ENCODE measurements at regions not wholly inside any gene's neighbourhood (a gene's known extent, or its start where the extent isn't known, plus 50 kb on each side); places are given as distances from the start of the nearest gene placed in this dataset.

- TF ChIP-seq EZH2phosphoT487 (IDR thresholded peaks at IDR 0.05; ENCODE audit: borderline replicate concordance) = 0 out of 2 replicates have a peak, but pooled peaks have one; percentile 7
- TF ChIP-seq, protein P1, sequence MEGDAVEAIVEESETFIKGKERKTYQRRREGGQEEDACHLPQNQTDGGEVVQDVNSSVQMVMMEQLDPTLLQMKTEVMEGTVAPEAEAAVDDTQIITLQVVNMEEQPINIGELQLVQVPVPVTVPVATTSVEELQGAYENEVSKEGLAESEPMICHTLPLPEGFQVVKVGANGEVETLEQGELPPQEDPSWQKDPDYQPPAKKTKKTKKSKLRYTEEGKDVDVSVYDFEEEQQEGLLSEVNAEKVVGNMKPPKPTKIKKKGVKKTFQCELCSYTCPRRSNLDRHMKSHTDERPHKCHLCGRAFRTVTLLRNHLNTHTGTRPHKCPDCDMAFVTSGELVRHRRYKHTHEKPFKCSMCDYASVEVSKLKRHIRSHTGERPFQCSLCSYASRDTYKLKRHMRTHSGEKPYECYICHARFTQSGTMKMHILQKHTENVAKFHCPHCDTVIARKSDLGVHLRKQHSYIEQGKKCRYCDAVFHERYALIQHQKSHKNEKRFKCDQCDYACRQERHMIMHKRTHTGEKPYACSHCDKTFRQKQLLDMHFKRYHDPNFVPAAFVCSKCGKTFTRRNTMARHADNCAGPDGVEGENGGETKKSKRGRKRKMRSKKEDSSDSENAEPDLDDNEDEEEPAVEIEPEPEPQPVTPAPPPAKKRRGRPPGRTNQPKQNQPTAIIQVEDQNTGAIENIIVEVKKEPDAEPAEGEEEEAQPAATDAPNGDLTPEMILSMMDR (conservative IDR thresholded peaks at IDR 0.05; ENCODE audit: low read length) = no peak
These were observed 159.3 kb downstream of the PTCHD1 start for GRCh38 chrX:23493941-23494374.

DNA sequence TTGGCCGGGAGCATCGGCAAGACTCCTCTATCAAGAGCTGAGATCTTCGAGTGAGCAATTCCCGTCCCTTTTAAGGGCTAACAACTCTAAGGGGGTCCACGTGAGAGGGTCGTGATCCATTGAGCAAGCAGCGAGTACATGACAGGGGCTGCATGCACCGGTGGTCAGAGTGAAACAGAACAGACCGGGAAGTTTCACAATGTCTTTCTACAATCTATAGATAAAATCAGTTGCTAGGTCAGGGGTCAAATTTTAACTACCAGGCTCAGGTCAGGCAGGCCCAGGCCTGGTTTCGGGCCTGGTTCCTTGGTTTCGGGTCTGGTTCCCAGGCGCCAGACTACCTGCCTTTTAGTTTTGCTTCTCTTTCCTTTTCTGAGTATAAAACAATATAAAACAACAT is 160.1 kb downstream of the PTCHD1 start:
- TF ChIP-seq, protein P1 (conservative IDR thresholded peaks at IDR 0.05; ENCODE audit: low read length) = no peak
- TF ChIP-seq EZH2phosphoT487 (IDR thresholded peaks at IDR 0.05; ENCODE audit: borderline replicate concordance) = no peak
- H3K27me3 ChIP-seq (ENCODE audit: insufficient read depth, low read length, poor library complexity, severe bottlenecking) = no peaks in the 10 kb centered on the region

More at GRCh38 chrX:23493941-23494374, 159.3 kb downstream of the PTCHD1 start:
- Histone ChIP-seq H2AFZ (ENCODE audit: low read length) (no peak overlapping the region), H3K9me2 (replicated peaks; ENCODE audit: low read depth, low read length) (no peaks in the 10 kb centered on the region), H3K36me3 (ENCODE audit: insufficient read depth, low read length) (no peaks in the 10 kb centered on the region), H3K9me3 (ENCODE audit: insufficient read depth, low read depth, low read length) (no peaks in the 10 kb centered on the region), H3K9ac (ENCODE audit: low read depth, low read length, poor library complexity, severe bottlenecking) (no peak overlapping the region), H3K4me3 (ENCODE audit: low read length, poor library complexity, severe bottlenecking) (no peak overlapping the region), H3K79me2 (ENCODE audit: insufficient read depth, low read length) (no peaks in the 10 kb centered on the region), H3F3A (ENCODE audit: low read depth) (no peaks in the 10 kb centered on the region), H3K4me2 (ENCODE audit: low read depth, low read length, poor library complexity, severe bottlenecking) (no peak overlapping the region), H3K4me1 (ENCODE audit: insufficient read depth, low read length, poor library complexity, severe bottlenecking) (no peaks in the 10 kb centered on the region), H3K27me3 (ENCODE audit: insufficient read depth, low read length, poor library complexity, severe bottlenecking) (no peaks in the 10 kb centered on the region), H4K20me1 (ENCODE audit: insufficient read depth, low read length, poor library complexity, severe bottlenecking) (no peaks in the 10 kb centered on the region)

DNA sequence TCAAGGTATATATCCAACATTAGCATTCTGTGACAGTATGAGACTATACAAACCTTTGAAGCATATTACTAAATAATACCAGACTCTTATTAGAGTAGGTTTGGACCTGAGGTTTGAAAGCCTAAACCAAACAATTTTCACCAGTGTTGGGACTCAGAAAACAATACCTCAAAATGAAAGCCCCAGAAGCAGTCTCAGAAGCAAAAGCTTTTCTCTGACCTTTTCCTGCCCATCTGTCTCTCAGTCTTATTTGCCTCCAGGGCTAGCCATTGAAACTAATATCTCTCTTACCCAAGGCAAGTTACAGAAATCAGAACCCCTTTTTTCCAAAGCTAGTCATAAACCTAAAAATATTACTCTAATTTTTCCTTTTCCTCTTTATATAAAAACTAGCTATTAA is 163.3 kb downstream of the PTCHD1 start:
- H3K4me3 ChIP-seq (ENCODE audit: low read length, poor library complexity, severe bottlenecking) = no peak overlapping the region
- TF ChIP-seq, protein P1 (conservative IDR thresholded peaks at IDR 0.05; ENCODE audit: low read length) = no peak
- no peak for TF ChIP-seq EZH2phosphoT487 (IDR thresholded peaks at IDR 0.05; ENCODE audit: borderline replicate concordance)
- H3F3A ChIP-seq (ENCODE audit: low read depth) = no peaks in the 10 kb centered on the region
- H4K20me1 ChIP-seq (ENCODE audit: insufficient read depth, low read length, poor library complexity, severe bottlenecking) = no peaks in the 10 kb centered on the region
- no peaks in the 10 kb centered on the region for H3K9me2 ChIP-seq (replicated peaks; ENCODE audit: low read depth, low read length)
- no peaks in the 10 kb centered on the region for H3K79me2 ChIP-seq (ENCODE audit: insufficient read depth, low read length)
- H3K27me3 ChIP-seq (ENCODE audit: insufficient read depth, low read length, poor library complexity, severe bottlenecking) = no peaks in the 10 kb centered on the region
- H3K9me3 ChIP-seq (ENCODE audit: insufficient read depth, low read depth, low read length) = no peaks in the 10 kb centered on the region
- no peaks in the 10 kb centered on the region for H3K36me3 ChIP-seq (ENCODE audit: insufficient read depth, low read length)
- no peak overlapping the region for H2AFZ ChIP-seq (ENCODE audit: low read length)
- H3K4me1 ChIP-seq (ENCODE audit: insufficient read depth, low read length, poor library complexity, severe bottlenecking) = no peaks in the 10 kb centered on the region
- H3K4me2 ChIP-seq (ENCODE audit: low read depth, low read length, poor library complexity, severe bottlenecking) = no peak overlapping the region
- H3K9ac ChIP-seq (ENCODE audit: low read depth, low read length, poor library complexity, severe bottlenecking) = no peak overlapping the region

More for the DNA sequence above, 160.1 kb downstream of the PTCHD1 start:
- no peak overlapping the region for H3K4me3 ChIP-seq (ENCODE audit: low read length, poor library complexity, severe bottlenecking)
- no peaks in the 10 kb centered on the region for H3K9me3 ChIP-seq (ENCODE audit: insufficient read depth, low read depth, low read length)
- no peaks in the 10 kb centered on the region for H3K79me2 ChIP-seq (ENCODE audit: insufficient read depth, low read length)
- no peaks in the 10 kb centered on the region for H3K9me2 ChIP-seq (replicated peaks; ENCODE audit: low read depth, low read length)
- H3K4me1 ChIP-seq (ENCODE audit: insufficient read depth, low read length, poor library complexity, severe bottlenecking) = no peaks in the 10 kb centered on the region
- H2AFZ ChIP-seq (ENCODE audit: low read length) = no peak overlapping the region
- H3K4me2 ChIP-seq (ENCODE audit: low read depth, low read length, poor library complexity, severe bottlenecking) = no peak overlapping the region
- H3F3A ChIP-seq (ENCODE audit: low read depth) = no peaks in the 10 kb centered on the region
- no peaks in the 10 kb centered on the region for H4K20me1 ChIP-seq (ENCODE audit: insufficient read depth, low read length, poor library complexity, severe bottlenecking)
- H3K36me3 ChIP-seq (ENCODE audit: insufficient read depth, low read length) = no peaks in the 10 kb centered on the region
- no peak overlapping the region for H3K9ac ChIP-seq (ENCODE audit: low read depth, low read length, poor library complexity, severe bottlenecking)
